ENCODE measurements at regions not wholly inside any gene's neighbourhood (a gene's known extent, or its start where the extent isn't known, plus 50 kb on each side); places are given as distances from the start of the nearest gene placed in this dataset.

DNA sequence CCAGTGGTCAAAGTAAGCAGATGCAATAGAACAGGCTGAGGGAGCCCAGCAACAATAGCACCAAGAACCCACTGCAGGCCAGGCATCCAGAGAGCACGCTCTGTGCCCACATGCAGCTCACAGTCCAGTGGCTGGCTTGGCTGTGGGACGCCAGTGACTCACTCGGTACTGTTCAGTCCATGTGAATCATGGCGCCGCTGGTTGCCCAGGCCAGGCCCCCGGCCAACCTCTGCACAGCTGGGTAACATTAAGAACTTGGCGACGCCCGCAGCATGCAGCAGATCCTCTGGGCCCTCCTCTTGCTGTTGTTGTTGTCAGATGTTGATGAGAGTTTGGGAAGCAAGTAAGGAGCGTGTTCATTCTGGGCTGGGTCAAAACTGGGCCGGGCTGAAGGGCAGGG, 60.5 kb downstream of the MSX1 start:
- TF ChIP-seq, protein P1, sequence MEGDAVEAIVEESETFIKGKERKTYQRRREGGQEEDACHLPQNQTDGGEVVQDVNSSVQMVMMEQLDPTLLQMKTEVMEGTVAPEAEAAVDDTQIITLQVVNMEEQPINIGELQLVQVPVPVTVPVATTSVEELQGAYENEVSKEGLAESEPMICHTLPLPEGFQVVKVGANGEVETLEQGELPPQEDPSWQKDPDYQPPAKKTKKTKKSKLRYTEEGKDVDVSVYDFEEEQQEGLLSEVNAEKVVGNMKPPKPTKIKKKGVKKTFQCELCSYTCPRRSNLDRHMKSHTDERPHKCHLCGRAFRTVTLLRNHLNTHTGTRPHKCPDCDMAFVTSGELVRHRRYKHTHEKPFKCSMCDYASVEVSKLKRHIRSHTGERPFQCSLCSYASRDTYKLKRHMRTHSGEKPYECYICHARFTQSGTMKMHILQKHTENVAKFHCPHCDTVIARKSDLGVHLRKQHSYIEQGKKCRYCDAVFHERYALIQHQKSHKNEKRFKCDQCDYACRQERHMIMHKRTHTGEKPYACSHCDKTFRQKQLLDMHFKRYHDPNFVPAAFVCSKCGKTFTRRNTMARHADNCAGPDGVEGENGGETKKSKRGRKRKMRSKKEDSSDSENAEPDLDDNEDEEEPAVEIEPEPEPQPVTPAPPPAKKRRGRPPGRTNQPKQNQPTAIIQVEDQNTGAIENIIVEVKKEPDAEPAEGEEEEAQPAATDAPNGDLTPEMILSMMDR (CRISPR knock-in tag; IDR thresholded peaks at IDR 0.05), result no peak
- TF ChIP-seq POGK (CRISPR knock-in tag; conservative IDR thresholded peaks at IDR 0.05), result no peak
- no peak for TF ChIP-seq CREB1 (IDR thresholded peaks at IDR 0.05)
- no peak for TF ChIP-seq CREB1 (CRISPR knock-in tag; IDR thresholded peaks at IDR 0.05)
- TF ChIP-seq, protein P2, sequence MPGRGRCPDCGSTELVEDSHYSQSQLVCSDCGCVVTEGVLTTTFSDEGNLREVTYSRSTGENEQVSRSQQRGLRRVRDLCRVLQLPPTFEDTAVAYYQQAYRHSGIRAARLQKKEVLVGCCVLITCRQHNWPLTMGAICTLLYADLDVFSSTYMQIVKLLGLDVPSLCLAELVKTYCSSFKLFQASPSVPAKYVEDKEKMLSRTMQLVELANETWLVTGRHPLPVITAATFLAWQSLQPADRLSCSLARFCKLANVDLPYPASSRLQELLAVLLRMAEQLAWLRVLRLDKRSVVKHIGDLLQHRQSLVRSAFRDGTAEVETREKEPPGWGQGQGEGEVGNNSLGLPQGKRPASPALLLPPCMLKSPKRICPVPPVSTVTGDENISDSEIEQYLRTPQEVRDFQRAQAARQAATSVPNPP (CRISPR knock-in tag; IDR thresholded peaks at IDR 0.05), result no peak
- TF ChIP-seq ZNF766 (CRISPR knock-in tag; IDR thresholded peaks at IDR 0.05; ENCODE audit: borderline replicate concordance), result no peak
- TF ChIP-seq, protein P3, sequence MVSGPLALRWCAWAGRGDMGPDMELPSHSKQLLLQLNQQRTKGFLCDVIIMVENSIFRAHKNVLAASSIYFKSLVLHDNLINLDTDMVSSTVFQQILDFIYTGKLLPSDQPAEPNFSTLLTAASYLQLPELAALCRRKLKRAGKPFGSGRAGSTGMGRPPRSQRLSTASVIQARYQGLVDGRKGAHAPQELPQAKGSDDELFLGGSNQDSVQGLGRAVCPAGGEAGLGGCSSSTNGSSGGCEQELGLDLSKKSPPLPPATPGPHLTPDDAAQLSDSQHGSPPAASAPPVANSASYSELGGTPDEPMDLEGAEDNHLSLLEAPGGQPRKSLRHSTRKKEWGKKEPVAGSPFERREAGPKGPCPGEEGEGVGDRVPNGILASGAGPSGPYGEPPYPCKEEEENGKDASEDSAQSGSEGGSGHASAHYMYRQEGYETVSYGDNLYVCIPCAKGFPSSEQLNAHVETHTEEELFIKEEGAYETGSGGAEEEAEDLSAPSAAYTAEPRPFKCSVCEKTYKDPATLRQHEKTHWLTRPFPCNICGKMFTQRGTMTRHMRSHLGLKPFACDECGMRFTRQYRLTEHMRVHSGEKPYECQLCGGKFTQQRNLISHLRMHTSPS (CRISPR knock-in tag; IDR thresholded peaks at IDR 0.05; ENCODE audit: low read depth), result no peak
- no peak for TF ChIP-seq POLR2A (IDR thresholded peaks at IDR 0.05; ENCODE audit: insufficient read depth in 1 of 2, low read depth in 2 of 2, low read length in 2 of 2)
- no peak for TF ChIP-seq EP300 (IDR thresholded peaks at IDR 0.05; ENCODE audit: low read depth in 2 of 2, low read length in 2 of 2)
- TF ChIP-seq EP300 (CRISPR knock-in tag; IDR thresholded peaks at IDR 0.05; ENCODE audit: borderline replicate concordance), result no peak
